ENCODE measurements at regions not wholly inside any gene's neighbourhood (a gene's known extent, or its start where the extent isn't known, plus 50 kb on each side); places are given as distances from the start of the nearest gene placed in this dataset.

- TF ChIP-seq, protein P1, sequence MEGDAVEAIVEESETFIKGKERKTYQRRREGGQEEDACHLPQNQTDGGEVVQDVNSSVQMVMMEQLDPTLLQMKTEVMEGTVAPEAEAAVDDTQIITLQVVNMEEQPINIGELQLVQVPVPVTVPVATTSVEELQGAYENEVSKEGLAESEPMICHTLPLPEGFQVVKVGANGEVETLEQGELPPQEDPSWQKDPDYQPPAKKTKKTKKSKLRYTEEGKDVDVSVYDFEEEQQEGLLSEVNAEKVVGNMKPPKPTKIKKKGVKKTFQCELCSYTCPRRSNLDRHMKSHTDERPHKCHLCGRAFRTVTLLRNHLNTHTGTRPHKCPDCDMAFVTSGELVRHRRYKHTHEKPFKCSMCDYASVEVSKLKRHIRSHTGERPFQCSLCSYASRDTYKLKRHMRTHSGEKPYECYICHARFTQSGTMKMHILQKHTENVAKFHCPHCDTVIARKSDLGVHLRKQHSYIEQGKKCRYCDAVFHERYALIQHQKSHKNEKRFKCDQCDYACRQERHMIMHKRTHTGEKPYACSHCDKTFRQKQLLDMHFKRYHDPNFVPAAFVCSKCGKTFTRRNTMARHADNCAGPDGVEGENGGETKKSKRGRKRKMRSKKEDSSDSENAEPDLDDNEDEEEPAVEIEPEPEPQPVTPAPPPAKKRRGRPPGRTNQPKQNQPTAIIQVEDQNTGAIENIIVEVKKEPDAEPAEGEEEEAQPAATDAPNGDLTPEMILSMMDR (conservative IDR thresholded peaks at IDR 0.05), result no peak
- no peak overlapping the region for H3K27ac ChIP-seq
These were observed 290.6 kb downstream of the PIK3R1 start for GRCh38 chr5:68505917-68506860.

- TF ChIP-seq, protein P1 (conservative IDR thresholded peaks at IDR 0.05), result no peak
These were observed 300.0 kb downstream of the PIK3R1 start for GRCh38 chr5:68515514-68515913.

DNA sequence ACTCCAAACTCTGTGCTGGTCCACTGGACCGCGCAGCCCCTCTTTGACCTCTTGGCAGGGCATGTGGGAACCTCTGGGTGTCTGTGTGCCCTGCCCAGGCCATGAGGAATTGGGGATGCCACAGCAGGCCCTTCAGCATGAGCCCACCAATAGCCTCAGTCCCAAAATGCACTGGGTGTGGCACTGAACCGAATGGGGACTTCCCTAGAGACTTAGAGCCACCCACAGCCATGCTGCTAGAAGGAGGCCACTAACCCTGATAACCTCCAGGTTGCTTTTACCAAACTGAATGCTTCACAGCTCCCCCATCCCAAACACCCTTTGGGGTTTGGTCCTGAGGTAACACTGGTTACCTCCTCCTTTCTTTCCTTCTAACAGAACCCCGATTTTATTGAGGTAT is 302.7 kb downstream of the PIK3R1 start:
- H3K27ac ChIP-seq, result no peak overlapping the region
- TF ChIP-seq, protein P1 (conservative IDR thresholded peaks at IDR 0.05), result no peak

More at GRCh38 chr5:68515514-68515913, 300.0 kb downstream of the PIK3R1 start:
- H3K27ac ChIP-seq, result no peak overlapping the region

DNA sequence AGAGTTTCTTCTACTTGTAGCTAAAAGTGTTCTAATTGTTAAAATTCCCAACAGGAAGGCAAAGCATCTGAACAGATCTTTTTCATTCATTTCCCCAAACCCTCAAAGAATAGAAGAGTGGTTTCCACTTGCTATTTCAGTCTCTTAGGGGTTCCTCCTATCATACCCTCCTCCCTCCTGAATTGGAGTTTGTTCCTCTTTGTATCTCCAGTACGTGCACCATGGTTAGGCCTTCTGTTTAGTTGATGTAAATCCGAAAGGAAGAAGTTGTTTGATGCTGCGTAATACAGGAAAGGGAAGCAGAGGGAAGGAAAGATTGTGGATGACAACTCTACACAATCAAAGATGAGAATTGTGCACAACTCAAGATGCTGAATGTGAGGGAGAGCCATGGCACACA is 303.6 kb downstream of the PIK3R1 start:
- H3K27ac ChIP-seq, result no peak overlapping the region
- TF ChIP-seq, protein P1 (conservative IDR thresholded peaks at IDR 0.05), result no peak

- TF ChIP-seq, protein P1 (conservative IDR thresholded peaks at IDR 0.05), result no peak
- no peak overlapping the region for H3K27ac ChIP-seq
These were observed 306.2 kb downstream of the PIK3R1 start for GRCh38 chr5:68521776-68522175.

- no peak overlapping the region for H3K27ac ChIP-seq
- TF ChIP-seq, protein P1 (conservative IDR thresholded peaks at IDR 0.05), result no peak
These were observed 307.3 kb downstream of the PIK3R1 start for GRCh38 chr5:68522863-68523262.

DNA sequence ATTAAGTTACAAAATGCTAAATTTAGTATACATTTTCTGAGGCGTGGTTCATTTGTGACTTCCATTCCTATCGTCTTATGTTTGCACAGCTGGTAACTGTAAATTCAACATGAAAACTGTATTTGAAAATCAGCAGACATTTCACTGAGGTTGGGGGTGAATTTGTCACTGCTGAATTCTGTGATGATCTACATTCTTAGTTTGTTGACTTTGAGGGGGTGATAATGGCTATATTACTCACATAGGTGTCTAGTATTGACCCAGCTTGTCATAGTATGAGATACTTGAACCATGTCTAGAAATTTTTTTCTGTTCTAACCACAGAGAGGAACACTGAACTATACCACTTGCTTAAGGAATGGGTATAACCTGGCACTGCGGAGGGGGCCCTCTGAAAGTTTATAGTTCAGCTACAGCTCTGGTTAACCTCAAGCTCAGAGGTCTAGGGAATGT is 313.3 kb downstream of the PIK3R1 start:
- TF ChIP-seq, protein P1 (conservative IDR thresholded peaks at IDR 0.05), result no peak
- no peak overlapping the region for H3K27ac ChIP-seq
